H1 (cell line): ENCODE measurements at regions not wholly inside any gene's neighbourhood (a gene's known extent, or its start where the extent isn't known, plus 50 kb on each side); places are given as distances from the start of the nearest gene placed in this dataset.

ENCODE experiments used
- CTCF ChIA-PET: fragments of 300-600 bp; sonication (Branson Sonifier 250); formaldehyde crosslinking; loops from one replicate; lab custom pipeline; 2021; ENCODE audit not compliant: partially characterized antibody; lab: Charles Lee
- POLR2A ChIA-PET: fragments of 300-600 bp; sonication (Branson Sonifier 250); formaldehyde crosslinking; loops from one replicate; lab custom pipeline; 2021; ENCODE audit warnings: inconsistent platforms; ENCODE audit not compliant: partially characterized antibody; lab: Charles Lee
- DNase-seq, 2 experiments: peaks; one replicate each; pipeline versions ENCODE4 v3.0.0 to v3.0.0-alpha.2; 2010 to 2022; ENCODE audit warnings: low spot score in 2 of 2, low read depth in 1 of 2, mixed read lengths in 1 of 2
- FAIRE-seq: peaks from 2 replicates; lab custom pipeline; 2011; peaks lifted over from hg19 to GRCh38; lab: Jason Lieb, UNC
- H2AFZ ChIP-seq: 2 replicates; pipeline ENCODE4 v1.8.1; 2012; ENCODE audit warnings: low read length, inconsistent platforms
- H2AK5ac ChIP-seq: 2 replicates; pipeline ENCODE4 v1.6.1; 2013; ENCODE audit warnings: low read depth, low read length
- H2BK120ac ChIP-seq: replicated peaks from 2 replicates; pipeline ENCODE3; 2013; ENCODE audit warnings: low read depth, low read length, inconsistent platforms
- H2BK12ac ChIP-seq: 2 replicates; pipeline ENCODE4 v1.6.1; 2013; ENCODE audit warnings: low read depth, low read length
- H2BK15ac ChIP-seq: 2 replicates; pipeline ENCODE4 v1.6.1; 2013; ENCODE audit warnings: low read length
- H2BK20ac ChIP-seq: 2 replicates; pipeline ENCODE4 v1.6.1; 2013; ENCODE audit warnings: low read length
- H2BK5ac ChIP-seq: 2 replicates; pipeline ENCODE4 v1.6.1; 2013; ENCODE audit warnings: low read depth, low read length
- H3K14ac ChIP-seq: 2 replicates; pipeline ENCODE4 v1.6.1; 2013; ENCODE audit warnings: inconsistent platforms; ENCODE audit not compliant: insufficient read length
- H3K18ac ChIP-seq: 2 replicates; pipeline ENCODE4 v1.6.1; 2013; ENCODE audit warnings: low read length; ENCODE audit errors: extremely low read depth
- H3K23ac ChIP-seq: 2 replicates; pipeline ENCODE4 v1.6.1; 2013; ENCODE audit warnings: inconsistent platforms; ENCODE audit not compliant: insufficient read length
- H3K23me2 ChIP-seq: 2 replicates; pipeline ENCODE4 v1.6.1; 2013; ENCODE audit warnings: low read depth, low read length
- H3K27ac ChIP-seq: 2 replicates; pipeline ENCODE4 v1.6.1; 2011; ENCODE audit warnings: low read depth, low read length, inconsistent platforms
- H3K27me3 ChIP-seq, 4 experiments: replicated peaks in 1 of 4; 1 replicate in 1 of 4; 2 replicates in 3 of 4; pipeline versions ENCODE4 v1.6.1 to v1.8.1; 2011 to 2013; ENCODE audit warnings: low read length in 3 of 4, mild to moderate bottlenecking in 3 of 4, inconsistent platforms in 2 of 4, mixed read lengths in 2 of 4, moderate library complexity in 1 of 4; ENCODE audit not compliant: control insufficient read depth in 3 of 4, insufficient read depth in 3 of 4; ENCODE audit errors: extremely low read depth in 1 of 4
- H3K36me3 ChIP-seq, 4 experiments: 2 replicates each; pipeline versions ENCODE4 v1.6.1 to v1.8.1; 2011 to 2013; ENCODE audit warnings: mild to moderate bottlenecking in 4 of 4, low read length in 3 of 4, moderate library complexity in 2 of 4, control low read depth in 1 of 4, inconsistent platforms in 1 of 4; ENCODE audit not compliant: insufficient read depth in 4 of 4, control insufficient read depth in 2 of 4
- H3K4ac ChIP-seq: replicated peaks from 2 replicates; pipeline ENCODE3; 2013; ENCODE audit warnings: low read length, low read depth, mixed read lengths, inconsistent platforms; ENCODE audit not compliant: insufficient read length
- H3K4me1 ChIP-seq, 4 experiments: replicated peaks in 1 of 4; 1 replicate in 1 of 4; 2 replicates in 3 of 4; pipeline versions ENCODE4 v1.6.1 to v1.8.1; 2011 to 2013; ENCODE audit warnings: low read length in 3 of 4, inconsistent platforms in 2 of 4, mixed read lengths in 1 of 4; ENCODE audit not compliant: insufficient read depth in 4 of 4, control insufficient read depth in 3 of 4
- H3K4me2 ChIP-seq, 2 experiments: 2 replicates each; pipeline versions ENCODE4 v1.6.1 to v1.8.1; 2011 to 2013; ENCODE audit warnings: low read depth in 2 of 2, low read length in 2 of 2, control low read depth in 1 of 2, inconsistent platforms in 1 of 2, mild to moderate bottlenecking in 1 of 2; ENCODE audit not compliant: insufficient read depth in 1 of 2
- H3K4me3 ChIP-seq, 4 experiments: fragments of 200-600, 300-600 bp in 1 of 4; sonication (generic), shearing (Covaris generic), sonication (Bioruptor Twin) in 1 of 4; 2 replicates each; pipeline versions ENCODE4 v1.5.1 to v1.8.1; 2011 to 2016; ENCODE audit warnings: low read length in 4 of 4, low read depth in 3 of 4, control low read depth in 2 of 4, inconsistent platforms in 2 of 4, mild to moderate bottlenecking in 2 of 4, mixed read lengths in 1 of 4, moderate library complexity in 1 of 4; ENCODE audit not compliant: insufficient read depth in 2 of 4; ENCODE audit errors: extremely low read depth in 1 of 4
- H3K56ac ChIP-seq: replicated peaks from 2 replicates; pipeline ENCODE3; 2013; ENCODE audit warnings: low read depth, mild to moderate bottlenecking, mixed read lengths, low read length, inconsistent platforms; ENCODE audit not compliant: insufficient read length
- H3K79me1 ChIP-seq: 2 replicates; pipeline ENCODE4 v1.6.1; 2013; ENCODE audit warnings: low read depth, low read length, control low read depth
- H3K79me2 ChIP-seq, 2 experiments: 2 replicates each; pipeline versions ENCODE4 v1.6.1 to v1.8.1; 2012 to 2013; ENCODE audit warnings: low read length in 2 of 2, mild to moderate bottlenecking in 2 of 2, inconsistent platforms in 1 of 2; ENCODE audit not compliant: insufficient read depth in 2 of 2, control insufficient read depth in 1 of 2
- H3K9ac ChIP-seq, 4 experiments: replicated peaks in 1 of 4; 1 replicate in 1 of 4; 2 replicates in 3 of 4; pipeline versions ENCODE4 v1.6.1 to v1.8.1; 2011 to 2013; ENCODE audit warnings: low read depth in 3 of 4, low read length in 3 of 4, control low read depth in 2 of 4, mild to moderate bottlenecking in 2 of 4, moderate library complexity in 2 of 4, inconsistent platforms in 1 of 4; ENCODE audit errors: extremely low read depth in 1 of 4
- H3K9me3 ChIP-seq, 2 experiments: 2 replicates each; pipeline versions ENCODE4 v1.6.1 to v1.8.1; 2012 to 2013; ENCODE audit warnings: mild to moderate bottlenecking in 2 of 2, moderate library complexity in 2 of 2, control low read depth in 1 of 2, inconsistent platforms in 1 of 2, low read depth in 1 of 2, low read length in 1 of 2, mixed read lengths in 1 of 2; ENCODE audit not compliant: insufficient read depth in 2 of 2
- H4K20me1 ChIP-seq, 2 experiments: replicated peaks in 1 of 2; 2 replicates each; pipeline versions ENCODE3 to v1.8.1; 2011 to 2013; ENCODE audit warnings: inconsistent platforms in 2 of 2, low read length in 2 of 2, mild to moderate bottlenecking in 1 of 2; ENCODE audit not compliant: insufficient read depth in 2 of 2, control insufficient read depth in 1 of 2
- H4K5ac ChIP-seq: 2 replicates; pipeline ENCODE4 v1.6.1; 2013; ENCODE audit warnings: low read length, low read depth, mixed read lengths, inconsistent platforms; ENCODE audit not compliant: insufficient read length
- H4K8ac ChIP-seq: 2 replicates; pipeline ENCODE4 v1.8.0; 2013; ENCODE audit warnings: mild to moderate bottlenecking, moderate library complexity, low read length, inconsistent platforms; ENCODE audit not compliant: insufficient read depth; ENCODE audit errors: extremely low read depth
- H4K91ac ChIP-seq: replicated peaks from 2 replicates; pipeline ENCODE3; 2013; ENCODE audit warnings: low read length, mixed read lengths, inconsistent platforms; ENCODE audit not compliant: insufficient read length
- WGBS, 2 experiments: shearing (Covaris generic) in 1 of 2; methylation state at CpG; one replicate each; pipeline versions ENCODE4 v1.1.6 to v1.1.7; 2013 to 2015; ENCODE audit warnings: low lambda C conversion rate in 2 of 2, mixed read lengths in 2 of 2, inconsistent platforms in 1 of 2, low coverage in 1 of 2, missing lambda C conversion rate in 1 of 2; ENCODE audit not compliant: insufficient replicate concordance in 2 of 2, insufficient coverage in 1 of 2, insufficient read length in 1 of 2; ENCODE audit errors: extremely low coverage in 1 of 2, missing lambda C conversion rate in 1 of 2; 5-methylcytosine and 5-hydroxymethylcytosine counted together

GRCh38 chr1:30218438-30218837 is 504.9 kb downstream of the MATN1 start:
- no peak overlapping the region for H4K5ac ChIP-seq
- H3K56ac ChIP-seq = no peak overlapping the region
- H4K8ac ChIP-seq = no peak overlapping the region
- H3K23me2 ChIP-seq = no peaks in the 10 kb centered on the region
- CTCF ChIA-PET = interaction anchor here (1.9 kb wide), 1 partner anchor 14 kb away, joined by 6 read pairs; no protein-coding TSS in a partner anchor
- no peak overlapping the region for H2AFZ ChIP-seq
- H4K20me1 ChIP-seq = peaks cover 0 to 2% of the 10 kb centered on the region in 2 experiments
- no peak overlapping the region for H3K9ac ChIP-seq
- WGBS, 2 experiments = 87% methylated on average over 2 of the region's 2 CpGs; no CpG with 5 or more reads in 1 of the 2 experiments
- POLR2A ChIA-PET = no interaction called here
- DNase-seq (no peak), FAIRE-seq (no peak)
- no peak overlapping the region for H3K27ac ChIP-seq
- H4K91ac ChIP-seq = no peak overlapping the region
- H3K4me3 ChIP-seq = no peak overlapping the region
- H2BK15ac ChIP-seq = no peak overlapping the region
- no peak overlapping the region for H3K18ac ChIP-seq
- H3K4me2 ChIP-seq = no peak overlapping the region
- no peak overlapping the region for H2BK120ac ChIP-seq
- no peak overlapping the region for H2BK20ac ChIP-seq
- no peak overlapping the region for H2BK12ac ChIP-seq
- H3K4me1 ChIP-seq = no peaks in the 10 kb centered on the region
- H3K36me3 ChIP-seq = no peaks in the 10 kb centered on the region
- H3K27me3 ChIP-seq = no peaks in the 10 kb centered on the region
- H3K4ac ChIP-seq = no peak overlapping the region
- H3K23ac ChIP-seq = no peak overlapping the region
- H3K79me2 ChIP-seq = peaks cover 0 to 3% of the 10 kb centered on the region in 2 experiments; a peak in 1 of 4 replicates
- H2BK5ac ChIP-seq = no peak overlapping the region
- no peak overlapping the region for H2AK5ac ChIP-seq
- no peak overlapping the region for H3K14ac ChIP-seq
- no peaks in the 10 kb centered on the region for H3K79me1 ChIP-seq
- H3K9me3 ChIP-seq = peaks cover 0 to 4% of the 10 kb centered on the region in 2 experiments; a peak in 1 of 4 replicates
